ENCODE measurements at regions not wholly inside any gene's neighbourhood (a gene's known extent, or its start where the extent isn't known, plus 50 kb on each side); places are given as distances from the start of the nearest gene placed in this dataset.

GRCh38 chr6:47360388-47360787, 50.7 kb upstream of the TNFRSF21 start:
- no peak for DNase-seq (ENCODE audit: low read depth in 4 of 4, low spot score in 3 of 4)

- no peak for DNase-seq (ENCODE audit: low read depth in 4 of 4, low spot score in 3 of 4)
These were observed 53.3 kb upstream of the TNFRSF21 start for GRCh38 chr6:47362857-47363461.

- DNase-seq (ENCODE audit: low read depth in 4 of 4, low spot score in 3 of 4), result no peak
These were observed 54.0 kb upstream of the TNFRSF21 start for GRCh38 chr6:47363736-47364135.

GRCh38 chr6:47366335-47366890, 56.7 kb upstream of the TNFRSF21 start:
- DNase-seq (ENCODE audit: low read depth in 4 of 4, low spot score in 3 of 4), result no peak

GRCh38 chr6:47371139-47371869, 61.6 kb upstream of the TNFRSF21 start:
- no peak for DNase-seq (ENCODE audit: low read depth in 4 of 4, low spot score in 3 of 4)

GRCh38 chr6:47371870-47372255, 62.2 kb upstream of the TNFRSF21 start:
- DNase-seq (ENCODE audit: low read depth in 4 of 4, low spot score in 3 of 4), result no peak

GRCh38 chr6:47372318-47372717, 62.6 kb upstream of the TNFRSF21 start:
- DNase-seq (ENCODE audit: low read depth in 4 of 4, low spot score in 3 of 4), result no peak

- no peak for DNase-seq (ENCODE audit: low read depth in 4 of 4, low spot score in 3 of 4)
These were observed 65.7 kb upstream of the TNFRSF21 start for GRCh38 chr6:47375426-47375825.

GRCh38 chr6:47376930-47377329, 67.2 kb upstream of the TNFRSF21 start:
- no peak for DNase-seq (ENCODE audit: low read depth in 4 of 4, low spot score in 3 of 4)

GRCh38 chr6:47377971-47378370, 68.3 kb upstream of the TNFRSF21 start:
- DNase-seq (ENCODE audit: low read depth in 4 of 4, low spot score in 3 of 4), result no peak

GRCh38 chr6:47379328-47379727, 69.6 kb upstream of the TNFRSF21 start:
- no peak for DNase-seq (ENCODE audit: low read depth in 4 of 4, low spot score in 3 of 4)

- no peak for DNase-seq (ENCODE audit: low read depth in 4 of 4, low spot score in 3 of 4)
These were observed 70.5 kb upstream of the TNFRSF21 start for GRCh38 chr6:47380251-47380650.

- DNase-seq (ENCODE audit: low read depth in 4 of 4, low spot score in 3 of 4), result no peak
These were observed 71.3 kb upstream of the TNFRSF21 start for GRCh38 chr6:47381036-47381435.

GRCh38 chr6:47383360-47383759, 73.7 kb upstream of the TNFRSF21 start:
- no peak for DNase-seq (ENCODE audit: low read depth in 4 of 4, low spot score in 3 of 4)

GRCh38 chr6:47391675-47392074, 82.0 kb upstream of the TNFRSF21 start:
- DNase-seq (ENCODE audit: low read depth in 4 of 4, low spot score in 3 of 4), result no peak

- DNase-seq (ENCODE audit: low read depth in 4 of 4, low spot score in 3 of 4), result no peak
These were observed 82.5 kb upstream of the TNFRSF21 start for GRCh38 chr6:47392251-47392650.

- no peak for DNase-seq (ENCODE audit: low read depth in 4 of 4, low spot score in 3 of 4)
These were observed 81.1 kb upstream of the CD2AP start for GRCh38 chr6:47396401-47397069.

GRCh38 chr6:47400581-47400980, 77.0 kb upstream of the CD2AP start:
- no peak for DNase-seq (ENCODE audit: low read depth in 4 of 4, low spot score in 3 of 4)

GRCh38 chr6:47402081-47402480, 75.5 kb upstream of the CD2AP start:
- DNase-seq (ENCODE audit: low read depth in 4 of 4, low spot score in 3 of 4), result no peak

GRCh38 chr6:47403056-47403455, 74.5 kb upstream of the CD2AP start:
- no peak for DNase-seq (ENCODE audit: low read depth in 4 of 4, low spot score in 3 of 4)

- DNase-seq (ENCODE audit: low read depth in 4 of 4, low spot score in 3 of 4), result no peak
These were observed 73.8 kb upstream of the CD2AP start for GRCh38 chr6:47403801-47404200.

GRCh38 chr6:47404435-47404834, 73.2 kb upstream of the CD2AP start:
- no peak for DNase-seq (ENCODE audit: low read depth in 4 of 4, low spot score in 3 of 4)
